Esophagus muscularis mucosa (tissue), 4 donors: ENCODE measurements at regions not wholly inside any gene's neighbourhood (a gene's known extent, or its start where the extent isn't known, plus 50 kb on each side); places are given as distances from the start of the nearest gene placed in this dataset.

Experiments
- CTCF ChIP-seq, 3 experiments: fragments of 200-600 bp in 2 of 3; fragments of 450-650 bp in 1 of 3; sonication (generic) in 2 of 3; IDR thresholded peaks; one replicate each; pipeline ENCODE4 v1.5.1; 2017 to 2019; ENCODE audit warnings: antibody characterized with exemption in 3 of 3, mild to moderate bottlenecking in 2 of 3, moderate library complexity in 1 of 3
- EP300 ChIP-seq: sonication (generic); formaldehyde crosslinking; IDR thresholded peaks from one replicate; pipeline ENCODE4 v1.6.1; 2017; ENCODE audit warnings: antibody characterized with exemption
- POLR2A ChIP-seq: fragments of 450-650 bp; IDR thresholded peaks from one replicate; pipeline ENCODE4 v1.6.1; 2017; ENCODE audit warnings: antibody characterized with exemption, moderate library complexity, mild to moderate bottlenecking, low read depth
- POLR2AphosphoS5 ChIP-seq, 2 donors: sonication (generic); formaldehyde crosslinking; IDR thresholded peaks; one replicate each; pipeline ENCODE4 v1.6.1; 2017; ENCODE audit warnings: antibody characterized with exemption in 2 of 2

- TF ChIP-seq EP300 (no peak), POLR2A (no peak), CTCF (IDR thresholded peaks at IDR 0.05) (no peak), POLR2AphosphoS5 (IDR thresholded peaks at IDR 0.05) (no peak)
Observed at GRCh38 chr5:10875201-10875768, 114.3 kb upstream of the DAP start.
